Epithelial cell of prostate (primary cell): ENCODE measurements at regions not wholly inside any gene's neighbourhood (a gene's known extent, or its start where the extent isn't known, plus 50 kb on each side); places are given as distances from the start of the nearest gene placed in this dataset.

Experiments
- DNase-seq: peaks from one replicate; pipeline ENCODE4 v3.0.0-alpha.2; 2011; ENCODE audit warnings: low read depth, low spot score
- H3K27ac ChIP-seq: fragments of 450-650 bp; 2 replicates; pipeline ENCODE4 v1.5.1; 2017; ENCODE audit warnings: mild to moderate bottlenecking

DNA sequence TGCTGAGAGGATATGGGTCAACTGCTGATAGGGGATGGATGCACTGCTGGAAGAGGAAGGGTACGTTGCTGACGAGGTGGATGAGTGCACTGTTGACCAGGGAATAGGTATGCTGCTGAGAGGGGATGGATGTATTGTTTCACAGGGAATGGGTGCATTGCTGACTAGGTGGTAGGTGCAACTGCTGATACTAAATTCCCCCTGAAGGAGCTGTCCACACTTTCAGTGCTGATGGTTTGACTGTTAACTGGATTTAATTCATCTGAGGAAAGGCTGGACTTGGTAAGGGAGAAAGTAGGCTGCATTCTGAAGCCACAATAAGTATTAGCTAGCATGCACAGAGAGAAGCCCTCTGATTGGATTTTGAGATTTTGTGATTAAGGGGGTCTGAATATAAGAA, 1196.8 kb upstream of the PHF14 start:
- H3K27ac ChIP-seq = no peak overlapping the region
- no peak for DNase-seq

DNA sequence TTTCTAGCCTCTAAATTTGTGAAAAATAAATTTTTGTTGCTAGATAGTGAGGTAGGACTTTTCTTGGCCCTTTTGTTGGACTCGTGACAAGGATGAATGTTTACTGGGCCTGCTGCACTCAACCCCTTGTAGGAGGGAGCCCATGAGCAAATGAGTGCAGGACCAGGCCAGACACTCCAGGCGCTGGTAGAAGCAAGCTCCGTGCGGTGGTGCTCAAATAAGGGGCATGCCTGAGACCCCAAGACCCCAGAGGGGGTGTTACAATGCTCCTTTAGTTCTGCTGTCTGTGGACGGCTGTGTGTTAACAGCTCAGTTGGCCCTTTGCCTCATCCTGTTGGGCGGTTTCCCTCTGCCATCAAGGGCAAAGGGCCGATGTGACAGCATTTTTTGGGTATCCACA, 1195.3 kb upstream of the PHF14 start:
- DNase-seq = no peak
- no peak overlapping the region for H3K27ac ChIP-seq

DNA sequence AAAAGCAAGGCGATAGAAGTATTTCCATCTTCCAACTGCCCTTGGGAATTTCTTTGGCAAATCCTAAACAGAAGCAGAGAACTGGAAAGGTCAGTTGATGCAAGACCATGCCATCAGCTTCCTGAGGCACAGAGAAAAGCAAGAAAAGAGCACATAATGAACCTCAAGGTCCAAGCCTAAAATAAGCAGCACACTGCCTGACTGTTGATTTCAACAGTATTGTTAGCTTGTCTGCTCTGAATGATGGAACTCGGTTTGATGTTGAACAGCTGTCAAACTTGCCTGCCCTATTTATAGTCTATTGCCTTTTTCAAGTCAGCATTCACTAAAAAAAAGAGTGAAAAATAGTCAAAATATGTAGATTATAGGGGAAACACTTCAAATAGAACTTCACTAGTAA, 1192.0 kb upstream of the PHF14 start:
- no peak for DNase-seq
- H3K27ac ChIP-seq = no peak overlapping the region

DNA sequence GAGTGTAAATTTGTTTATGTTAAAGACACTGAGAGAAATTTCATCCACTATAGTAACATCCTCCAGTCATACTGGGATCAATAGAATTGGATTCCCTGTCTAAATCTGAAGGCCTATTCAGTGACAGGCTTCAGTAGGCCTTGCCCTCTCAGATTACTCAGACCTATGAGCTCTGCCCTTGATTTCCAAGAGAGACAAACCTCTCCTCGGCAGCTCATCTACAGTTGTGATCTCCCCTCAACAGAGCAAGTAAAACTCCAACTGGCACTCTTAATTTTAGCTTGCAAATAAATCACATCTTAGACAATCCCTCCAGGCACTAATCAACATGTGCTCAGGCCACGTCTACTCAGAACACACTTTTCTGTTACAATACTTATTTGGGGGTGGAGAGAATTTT, 1191.4 kb upstream of the PHF14 start:
- no peak for DNase-seq
- H3K27ac ChIP-seq = no peak overlapping the region

DNA sequence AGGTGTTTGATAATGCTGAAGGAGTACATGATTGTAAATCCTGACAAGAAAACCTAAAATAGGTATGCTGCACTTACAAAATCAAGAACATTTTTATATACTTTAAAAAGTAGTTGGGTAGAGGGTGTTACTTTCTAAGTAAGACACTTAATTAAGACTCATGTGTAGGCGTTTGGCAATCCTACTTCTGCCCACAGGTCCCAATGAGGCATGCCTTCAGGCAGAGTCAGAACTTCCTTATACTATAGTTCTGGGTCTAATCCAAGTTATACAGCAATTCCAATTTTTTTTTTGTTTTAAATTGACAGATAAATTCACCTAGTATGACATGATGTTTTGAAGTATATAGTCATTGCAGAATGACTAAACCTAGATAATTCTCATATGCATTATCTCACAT, 1188.5 kb upstream of the PHF14 start:
- H3K27ac ChIP-seq = no peak overlapping the region
- DNase-seq = no peak

DNA sequence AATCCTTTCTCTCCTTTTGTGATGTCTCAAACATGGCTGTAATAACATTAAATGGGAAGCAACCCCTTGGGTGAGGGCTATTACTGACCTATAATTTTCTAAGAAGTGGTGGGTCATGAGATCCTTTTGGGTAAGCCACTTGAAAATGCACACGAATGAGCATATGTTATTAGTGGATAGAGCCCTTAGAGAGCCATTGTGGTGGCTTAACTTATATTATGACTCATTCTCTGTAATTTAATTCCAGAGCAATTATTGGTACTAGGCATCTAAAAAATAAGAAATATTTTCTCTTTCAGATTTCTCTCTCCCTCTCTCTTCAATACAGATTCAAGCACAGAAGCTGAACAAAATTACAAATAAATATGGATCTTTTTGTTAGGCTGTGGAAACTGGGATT, 1177.4 kb upstream of the PHF14 start:
- no peak for DNase-seq

DNA sequence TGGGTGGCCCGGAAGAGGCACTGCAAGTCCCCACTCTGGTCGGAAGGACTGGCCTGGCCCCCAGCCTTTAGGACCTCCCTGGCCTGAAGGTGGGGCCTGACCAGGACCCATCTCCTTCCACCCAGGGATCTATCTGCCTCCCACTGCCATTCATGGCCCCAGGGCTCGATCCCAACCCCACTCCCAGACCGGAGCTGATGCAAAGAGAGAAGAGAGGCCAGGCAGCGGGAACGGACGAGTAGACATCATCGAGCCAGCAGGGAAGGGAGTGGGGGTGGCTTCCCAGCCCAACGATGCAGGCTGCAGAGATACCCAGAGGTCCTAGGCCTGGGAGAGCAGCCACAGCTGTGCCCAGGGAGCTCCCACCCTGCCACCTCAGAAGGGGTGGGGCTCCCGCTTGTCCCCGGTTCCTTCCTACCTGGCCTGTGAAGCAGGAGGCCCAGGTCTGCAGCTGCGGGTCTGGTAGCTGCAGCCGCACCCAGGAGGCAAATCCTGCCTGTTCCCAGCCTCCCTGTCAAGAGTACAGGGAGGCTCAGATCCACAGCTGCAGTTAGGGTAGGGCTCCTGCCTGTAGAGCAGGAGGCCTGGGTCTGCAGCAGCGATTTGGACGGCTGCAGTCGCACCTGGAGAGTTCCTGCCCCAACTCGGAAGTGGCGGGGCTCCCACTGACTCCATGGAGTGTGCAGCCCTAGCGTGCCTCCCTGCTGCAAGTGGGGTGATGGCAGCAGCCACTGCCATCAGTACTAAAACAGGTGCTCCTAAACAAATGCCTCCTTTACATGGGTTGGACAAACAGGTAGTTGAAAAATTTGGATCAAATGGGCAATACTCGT, 1151.0 kb upstream of the PHF14 start:
- DNase-seq = no peak
- H3K27ac ChIP-seq = no peak overlapping the region

More for the DNA sequence above, 1177.4 kb upstream of the PHF14 start:
- no peak overlapping the region for H3K27ac ChIP-seq

DNA sequence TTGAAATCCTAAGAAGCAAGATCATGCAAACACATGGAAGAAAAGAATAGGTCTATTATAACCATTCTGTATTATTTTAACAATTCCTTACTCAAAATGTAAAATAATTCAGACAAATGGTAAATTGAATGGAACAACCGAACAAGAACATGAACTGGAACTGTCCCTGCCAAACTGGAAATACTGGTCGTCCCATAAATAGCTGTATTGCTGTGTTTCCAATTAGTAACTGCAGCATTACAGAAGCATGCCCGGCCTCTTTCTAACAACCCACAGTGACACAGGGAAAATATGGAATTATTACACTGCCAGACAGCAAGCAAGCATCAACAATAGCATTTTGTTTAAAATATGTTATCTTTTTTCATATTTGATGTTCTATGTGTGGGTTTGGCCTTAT, 1138.5 kb upstream of the PHF14 start:
- DNase-seq = peak; percentile 8
- H3K27ac ChIP-seq = no peak overlapping the region

DNA sequence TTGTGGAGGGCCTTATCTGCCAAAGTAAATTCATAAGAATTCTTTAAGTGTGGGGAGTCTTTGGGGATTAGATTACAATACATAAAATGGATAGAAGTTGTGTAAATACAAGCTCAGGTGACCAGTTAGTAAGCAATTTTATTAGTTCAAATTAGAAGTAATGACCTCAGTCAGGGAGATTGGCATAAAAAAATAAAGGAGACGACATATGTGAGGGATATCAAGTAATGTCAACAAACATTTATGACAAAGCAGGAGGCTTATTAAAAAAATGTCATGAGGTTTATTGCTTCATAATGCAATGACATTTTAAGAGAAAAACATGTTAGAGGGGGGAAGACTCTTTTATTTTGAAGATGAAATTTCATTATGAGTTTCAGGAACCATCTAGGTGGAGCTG, 1137.0 kb upstream of the PHF14 start:
- no peak for DNase-seq
- H3K27ac ChIP-seq = no peak overlapping the region

DNA sequence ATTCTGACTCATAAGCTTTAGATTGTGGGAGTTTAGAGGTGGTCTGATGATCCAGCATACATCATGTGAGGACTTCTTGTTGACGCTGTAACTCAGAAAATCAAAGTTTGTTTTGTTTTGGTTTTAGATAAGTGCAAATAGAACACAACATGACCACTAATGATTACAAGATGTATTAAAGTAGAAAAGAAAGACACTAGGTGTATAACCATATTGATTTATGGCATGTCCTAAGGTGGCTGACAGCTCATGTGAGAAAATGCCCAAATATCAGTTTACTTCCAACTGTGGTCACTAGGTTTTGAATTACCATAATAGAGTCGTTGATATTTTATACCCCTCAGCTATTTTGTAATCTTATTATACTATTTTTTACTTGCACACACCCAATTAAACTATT, 1131.4 kb upstream of the PHF14 start:
- H3K27ac ChIP-seq = no peak overlapping the region
- no peak for DNase-seq

DNA sequence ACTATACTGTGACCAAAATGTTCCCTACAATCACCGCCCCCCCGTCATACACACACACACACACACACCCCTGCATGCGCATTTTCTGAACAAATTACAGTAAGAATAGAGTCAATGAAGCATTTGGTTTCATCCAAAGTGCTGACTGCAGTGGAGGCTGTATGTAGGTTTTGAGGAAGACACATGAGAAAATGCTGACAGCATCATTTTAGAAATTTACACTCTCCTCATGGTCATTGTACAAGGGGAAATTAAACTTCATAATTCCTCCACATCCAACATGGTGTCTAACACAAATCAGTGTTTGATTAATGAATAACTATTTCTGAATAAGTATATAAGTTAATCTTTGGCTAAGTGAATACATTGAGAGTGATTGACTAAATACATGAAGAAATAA, 1126.8 kb upstream of the PHF14 start:
- no peak for DNase-seq

DNA sequence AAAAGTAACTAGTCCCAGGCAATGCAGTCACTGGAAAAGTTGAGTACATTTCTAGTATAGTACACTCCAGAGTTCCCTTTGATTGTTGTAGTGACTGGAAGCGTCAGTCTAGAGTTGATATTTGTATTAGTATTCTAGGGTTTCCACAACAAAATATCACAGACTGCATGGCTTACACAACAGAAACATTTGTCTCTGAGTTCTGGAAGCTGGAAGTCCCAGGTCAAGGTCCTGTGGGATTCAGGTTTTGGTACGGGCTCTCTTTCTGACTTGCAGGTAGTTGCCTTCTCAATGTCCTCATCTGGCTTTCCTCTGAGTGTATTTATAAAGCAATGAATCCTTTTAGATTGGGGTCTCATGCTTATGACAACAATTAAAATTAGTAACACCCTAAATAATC, 1119.1 kb upstream of the PHF14 start:
- no peak for DNase-seq
- no peak overlapping the region for H3K27ac ChIP-seq

More for the DNA sequence above, 1126.8 kb upstream of the PHF14 start:
- no peak overlapping the region for H3K27ac ChIP-seq

DNA sequence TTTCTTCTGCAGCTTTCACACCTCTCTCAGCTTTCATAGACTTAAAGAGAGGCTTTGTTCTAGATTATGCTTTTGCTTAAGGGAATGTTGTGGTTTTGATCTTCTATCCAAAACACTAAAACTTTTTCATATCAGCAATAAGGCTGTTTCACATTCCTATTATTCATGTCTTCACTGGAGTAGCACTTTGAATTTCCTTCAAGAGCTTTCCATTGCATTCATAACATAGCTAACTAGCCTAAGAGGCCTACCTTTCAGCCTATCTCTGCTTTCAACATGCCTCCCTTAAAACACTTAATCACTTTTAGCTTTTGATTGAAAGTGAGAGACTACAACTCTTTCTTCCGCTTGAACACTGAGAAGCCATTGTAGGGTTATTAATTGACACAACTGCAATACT, 1117.0 kb upstream of the PHF14 start:
- DNase-seq = no peak
- no peak overlapping the region for H3K27ac ChIP-seq

DNA sequence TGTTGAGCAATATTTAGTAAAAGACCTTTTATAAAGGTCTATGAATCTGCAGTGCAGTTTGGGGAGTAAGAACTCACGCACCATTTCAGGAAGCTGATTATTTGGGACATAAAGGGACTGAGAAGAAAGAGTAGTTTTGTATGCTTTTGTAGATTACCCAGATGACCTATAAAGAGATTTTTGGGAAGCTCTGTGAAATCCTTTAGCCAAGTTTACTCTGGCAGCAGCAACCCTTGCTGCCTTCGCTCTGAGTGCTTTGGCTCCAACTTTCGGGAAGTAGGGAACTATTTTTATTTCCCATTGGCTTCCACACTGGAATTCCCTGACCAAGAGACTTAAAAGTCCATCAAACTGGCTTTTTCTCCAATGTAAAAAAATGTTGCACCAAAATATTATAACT, 1110.1 kb upstream of the PHF14 start:
- DNase-seq = no peak
- H3K27ac ChIP-seq = no peak overlapping the region

DNA sequence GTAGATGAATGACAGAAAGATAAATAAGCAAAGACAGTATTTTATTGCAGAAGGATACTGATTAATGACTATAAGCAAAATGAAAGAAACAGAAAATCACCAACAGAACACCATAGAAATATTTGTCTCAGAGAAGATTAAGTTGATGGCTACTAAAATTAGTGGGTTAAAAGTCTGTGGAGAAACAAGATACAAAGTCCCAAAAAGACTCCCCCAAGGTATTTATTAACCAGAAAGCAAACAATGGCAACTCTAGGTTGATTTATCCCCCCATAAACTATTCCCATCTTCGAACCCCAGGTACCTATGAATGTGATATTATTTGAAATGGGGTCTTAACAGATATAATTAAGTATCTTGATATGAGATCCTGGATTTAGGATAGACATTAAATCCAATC, 1104.5 kb upstream of the PHF14 start:
- H3K27ac ChIP-seq = no peak overlapping the region

DNA sequence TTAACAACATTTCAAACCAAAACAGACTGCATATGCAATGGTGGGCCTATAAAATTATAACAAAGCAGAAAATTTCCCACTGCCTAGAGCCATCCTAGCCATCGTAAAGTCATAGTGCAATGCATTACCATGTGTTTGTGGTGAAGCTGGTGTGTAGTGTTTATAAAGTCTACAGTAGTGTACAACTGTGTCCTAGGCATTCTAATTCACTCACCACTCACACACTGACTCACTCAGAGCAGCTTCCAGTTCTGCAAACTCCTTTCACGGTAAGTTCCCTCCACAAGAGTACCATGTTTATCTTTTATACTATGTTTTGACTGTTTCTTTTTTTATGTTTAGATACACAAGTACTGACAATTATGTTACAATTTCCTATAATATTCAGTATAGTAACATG, 1104.1 kb upstream of the PHF14 start:
- DNase-seq = no peak

More for the DNA sequence above, 1104.5 kb upstream of the PHF14 start:
- no peak for DNase-seq

DNA sequence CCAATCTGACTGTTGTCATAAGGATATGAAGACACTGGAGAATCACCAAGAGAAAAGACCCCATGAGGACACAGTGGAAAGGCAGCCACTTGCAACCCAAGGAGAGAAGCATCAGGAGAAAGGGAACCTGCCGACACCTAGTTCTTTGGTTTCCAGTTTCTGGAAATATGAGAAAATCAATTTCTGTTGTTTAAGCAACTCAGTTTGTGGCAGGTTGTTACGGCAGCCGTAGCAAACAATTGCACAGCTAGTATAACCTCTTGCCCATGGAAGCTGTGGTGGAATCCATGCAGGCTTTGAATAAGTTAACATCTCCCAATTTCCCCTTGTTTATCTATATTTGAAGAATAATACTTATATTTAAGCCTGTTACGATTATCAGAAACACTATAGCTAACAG, 1103.0 kb upstream of the PHF14 start:
- no peak overlapping the region for H3K27ac ChIP-seq

More for the DNA sequence above, 1104.1 kb upstream of the PHF14 start:
- no peak overlapping the region for H3K27ac ChIP-seq

DNA sequence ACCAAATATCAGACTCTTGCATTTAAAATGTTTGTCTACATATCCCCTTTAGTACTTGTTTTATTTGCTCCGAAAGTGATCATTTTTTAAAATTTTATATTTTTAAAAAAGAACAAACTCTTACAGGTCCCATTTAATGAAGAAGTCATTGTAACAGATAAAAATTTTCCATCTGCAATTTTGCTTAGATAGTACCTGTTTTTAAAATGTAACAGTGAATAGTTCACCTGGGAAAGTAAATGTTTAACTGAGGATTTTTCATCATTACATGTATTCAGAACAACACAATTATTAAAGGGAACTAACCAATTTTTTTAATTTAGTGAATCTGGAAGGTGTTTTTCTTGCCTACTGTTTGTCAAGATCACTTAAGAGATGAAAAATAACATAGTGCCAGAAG, 1099.5 kb upstream of the PHF14 start:
- DNase-seq = no peak

More for the DNA sequence above, 1103.0 kb upstream of the PHF14 start:
- no peak for DNase-seq

DNA sequence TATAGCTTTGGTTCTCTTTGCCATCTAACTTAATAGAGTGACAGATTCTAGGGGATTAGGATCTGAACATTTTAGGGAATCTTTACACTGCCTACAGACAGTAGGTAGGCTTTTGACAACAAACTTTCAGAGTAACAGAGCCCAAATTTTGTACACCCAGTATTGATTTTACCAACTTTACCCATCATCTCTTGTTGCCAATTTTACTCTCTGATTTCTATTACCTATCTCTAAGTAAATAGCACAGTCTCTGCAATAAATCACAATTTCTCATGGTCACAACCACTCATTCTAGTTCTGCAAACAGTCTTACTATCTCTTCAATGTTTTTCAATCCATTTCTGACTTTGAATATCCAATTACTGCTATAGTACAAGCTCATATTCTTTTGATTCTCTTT, 1097.6 kb upstream of the PHF14 start:
- H3K27ac ChIP-seq = no peak overlapping the region
- no peak for DNase-seq

More for the DNA sequence above, 1099.5 kb upstream of the PHF14 start:
- no peak overlapping the region for H3K27ac ChIP-seq

DNA sequence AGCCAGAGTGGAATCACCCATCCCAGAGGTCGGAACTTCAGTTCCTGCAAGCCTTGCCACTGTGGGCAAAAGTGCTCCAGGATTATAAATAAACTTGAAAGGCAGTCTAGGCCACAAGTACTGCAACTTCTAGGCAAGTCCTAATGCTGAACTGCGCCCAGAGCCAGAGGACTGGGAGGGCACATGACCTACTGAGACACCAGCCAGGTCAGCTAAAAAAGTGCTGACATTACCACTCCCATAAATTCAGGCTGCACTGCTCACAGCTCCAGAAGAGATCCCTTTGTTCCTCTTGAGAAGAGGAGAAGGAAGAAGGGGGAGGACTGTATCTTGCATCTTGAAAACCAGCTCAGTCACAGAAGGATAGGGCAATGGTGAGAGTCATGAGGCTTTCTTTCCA, 1084.1 kb upstream of the PHF14 start:
- H3K27ac ChIP-seq = no peak overlapping the region
- DNase-seq = no peak

DNA sequence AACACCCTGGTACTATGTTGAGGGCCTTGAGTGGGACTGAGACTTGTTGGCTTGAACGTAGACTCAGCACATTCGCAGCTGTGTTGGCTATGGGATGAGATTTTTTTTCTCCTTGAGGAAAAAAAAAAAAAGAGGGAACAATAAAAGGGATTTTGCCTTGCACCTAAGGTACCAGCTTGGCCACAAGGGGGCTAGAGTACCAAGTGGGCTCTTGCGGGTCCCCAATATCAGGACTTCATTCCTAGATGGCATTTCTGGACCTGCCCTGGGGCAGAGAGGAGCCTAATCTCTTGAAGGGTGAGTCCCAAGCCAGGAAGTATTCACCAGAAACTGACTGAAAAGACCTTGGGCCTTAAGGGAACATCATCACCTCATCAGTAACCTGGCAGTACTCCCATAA, 1083.6 kb upstream of the PHF14 start:
- DNase-seq = no peak
- H3K27ac ChIP-seq = no peak overlapping the region

DNA sequence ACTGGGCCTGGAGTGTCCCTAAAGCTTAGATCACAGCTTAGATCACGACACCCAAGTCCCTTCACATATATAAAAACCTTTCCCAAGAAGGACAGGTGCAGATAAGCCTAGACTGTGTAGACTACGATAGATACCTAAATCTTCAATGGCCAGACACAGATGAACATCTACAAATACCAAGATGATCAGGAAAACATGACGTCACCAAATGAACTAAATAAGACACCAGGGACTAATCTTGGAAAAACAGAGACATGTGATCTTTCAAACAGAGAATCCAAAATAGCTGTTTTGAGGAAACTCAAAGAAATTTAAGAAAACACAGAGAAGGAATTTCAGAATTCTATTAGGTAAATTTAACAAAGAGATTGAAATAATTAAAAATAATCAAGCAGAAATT, 1082.6 kb upstream of the PHF14 start:
- no peak overlapping the region for H3K27ac ChIP-seq
- no peak for DNase-seq
